GM18505 (cell line): ENCODE measurements at regions not wholly inside any gene's neighbourhood (a gene's known extent, or its start where the extent isn't known, plus 50 kb on each side); places are given as distances from the start of the nearest gene placed in this dataset.

ENCODE experiments used
- ATAC-seq: cut with Tn5 transposase; IDR thresholded peaks from one replicate; pipeline ENCODE4 v1.9.1; 2021; ENCODE audit not compliant: unreplicated experiment
- POLR2A ChIP-seq: IDR thresholded peaks from 4 replicates; pipeline ENCODE4 v1.6.1; 2011; ENCODE audit warnings: borderline replicate concordance; ENCODE audit not compliant: insufficient read depth, insufficient read length; ENCODE audit errors: extremely low read depth

- no peak for TF ChIP-seq POLR2A
- no peak for ATAC-seq
These were observed 53.6 kb upstream of the ZNF337 start for GRCh38 chr20:25750220-25750764.

- no peak for TF ChIP-seq POLR2A
- no peak for ATAC-seq
These were observed 53.0 kb upstream of the ZNF337 start for GRCh38 chr20:25749649-25750048.
